Retina (tissue), 1 donor: ENCODE measurements at regions not wholly inside any gene's neighbourhood (a gene's known extent, or its start where the extent isn't known, plus 50 kb on each side); places are given as distances from the start of the nearest gene placed in this dataset.
"Not testable (repeated sequence)": the region's sequence is repeated elsewhere in the genome, so short reads cannot be mapped to it uniquely, and the experiment has no call there.

Experiments
- DNase-seq: peaks from one replicate; pipeline ENCODE4 v3.0.0-alpha.2; 2016

DNA sequence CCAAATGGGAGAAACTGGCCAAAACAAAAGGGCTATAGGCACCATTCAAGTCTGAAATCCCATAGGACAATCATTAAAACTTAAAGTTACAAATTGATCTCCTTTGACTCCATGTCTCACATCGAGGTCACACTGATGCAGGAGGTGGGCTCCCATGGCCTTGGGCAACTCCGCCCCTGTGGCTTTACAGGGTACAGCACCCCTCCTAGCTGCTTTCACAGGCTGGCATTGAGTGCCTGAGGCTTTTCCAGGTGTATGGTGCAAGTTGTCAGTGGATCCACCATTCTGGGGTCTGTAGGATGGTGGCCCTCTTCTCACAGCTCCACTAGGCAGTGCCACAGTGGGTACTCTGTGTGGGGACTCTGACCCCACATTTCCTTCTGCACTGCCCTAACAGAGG, 662.1 kb downstream of the XPNPEP1 start:
- no peak for DNase-seq

DNA sequence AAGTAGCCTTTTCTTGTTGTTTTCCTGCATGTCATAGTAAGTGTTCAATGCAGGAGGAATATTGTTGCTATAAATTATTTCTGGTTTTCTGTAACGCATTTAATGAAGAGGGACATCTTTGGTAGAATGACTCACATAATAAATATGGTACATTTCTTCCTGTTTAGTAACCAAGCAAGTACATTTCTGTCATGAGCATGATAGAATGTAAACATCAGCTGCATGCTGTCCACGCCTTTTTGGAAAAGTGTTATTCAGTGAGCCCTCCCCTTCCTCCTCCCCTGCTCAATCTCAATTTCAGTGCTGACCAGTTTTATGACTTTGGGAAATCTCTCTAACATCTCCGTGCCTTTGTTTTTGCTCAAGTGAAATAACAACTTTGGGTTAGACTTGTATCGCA, 664.0 kb downstream of the XPNPEP1 start:
- DNase-seq = no peak

DNA sequence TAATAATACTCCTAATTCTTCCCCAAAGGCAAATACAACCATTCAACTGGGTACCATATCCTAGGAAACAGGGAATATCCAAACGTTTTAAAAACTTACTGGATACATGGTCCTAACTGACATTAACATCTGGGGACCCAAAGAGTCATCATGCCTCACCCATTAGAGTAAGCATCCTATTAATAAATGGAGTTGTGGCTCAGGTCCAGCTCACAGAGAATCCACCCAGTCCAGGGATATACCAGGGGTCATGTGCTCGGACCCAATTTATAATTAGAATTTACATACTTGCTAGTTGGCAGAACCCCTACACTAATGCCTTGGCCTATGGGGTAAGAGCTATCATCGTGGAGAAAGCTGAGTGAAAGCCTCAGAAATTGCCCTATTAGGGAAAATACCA, 670.0 kb downstream of the XPNPEP1 start:
- no peak for DNase-seq

DNA sequence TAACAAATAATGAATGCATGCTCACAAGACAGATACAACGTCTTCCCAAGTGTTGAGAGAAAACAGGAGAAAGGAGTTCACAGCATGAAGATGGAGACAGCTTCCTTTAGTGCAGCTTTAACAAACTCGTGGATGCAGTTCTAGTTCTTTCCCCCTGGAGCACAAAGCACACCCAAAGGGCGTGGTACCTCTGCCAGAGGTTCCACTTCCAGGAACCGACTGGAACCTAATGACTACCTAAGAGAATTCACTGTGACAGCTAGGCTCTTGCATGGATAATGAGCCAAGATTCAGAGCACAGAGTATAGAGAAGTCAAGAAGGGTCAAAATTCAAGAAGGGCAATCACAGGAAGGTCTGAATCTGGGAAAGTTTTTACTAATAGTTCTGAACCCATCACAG, 673.2 kb downstream of the XPNPEP1 start:
- no peak for DNase-seq

DNA sequence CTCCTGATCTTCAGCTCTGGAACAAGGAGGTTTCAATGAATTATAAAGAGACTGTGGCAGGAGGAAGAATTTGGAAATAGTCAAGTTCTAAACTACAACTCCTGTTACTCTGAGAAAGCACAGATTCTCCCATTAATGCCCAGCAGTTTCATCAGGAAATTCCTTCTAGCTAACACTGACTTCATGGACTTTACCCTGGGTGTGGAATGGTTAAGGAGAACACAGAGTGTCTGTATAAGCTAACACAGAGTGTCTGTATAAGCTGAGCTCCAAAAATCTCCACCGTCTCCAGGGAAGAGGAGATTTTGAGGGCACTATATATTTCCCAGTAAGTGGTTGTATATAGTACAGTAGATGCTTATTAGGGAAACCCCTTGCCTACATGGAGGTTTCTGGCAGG, 675.5 kb downstream of the XPNPEP1 start:
- DNase-seq = no peak

DNA sequence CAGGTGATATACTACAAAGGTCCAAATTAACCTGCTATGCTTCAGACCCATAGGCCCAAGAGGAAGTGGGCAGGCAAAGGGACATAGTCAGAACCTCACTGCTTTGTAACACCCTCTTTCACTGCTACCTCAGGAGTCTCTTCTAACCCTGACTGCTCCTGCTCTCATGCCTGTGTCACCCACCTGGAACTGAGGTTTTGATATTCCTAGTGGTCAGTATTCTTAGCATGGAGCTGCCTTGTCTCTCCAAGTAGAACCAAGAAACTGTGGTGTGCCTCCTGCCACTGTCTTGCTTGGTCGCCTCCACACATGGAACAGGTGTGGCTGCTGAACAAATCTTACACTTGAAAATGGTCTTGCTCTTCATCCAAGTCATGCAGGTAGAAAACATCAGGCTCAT, 677.5 kb downstream of the XPNPEP1 start:
- DNase-seq = no peak

DNA sequence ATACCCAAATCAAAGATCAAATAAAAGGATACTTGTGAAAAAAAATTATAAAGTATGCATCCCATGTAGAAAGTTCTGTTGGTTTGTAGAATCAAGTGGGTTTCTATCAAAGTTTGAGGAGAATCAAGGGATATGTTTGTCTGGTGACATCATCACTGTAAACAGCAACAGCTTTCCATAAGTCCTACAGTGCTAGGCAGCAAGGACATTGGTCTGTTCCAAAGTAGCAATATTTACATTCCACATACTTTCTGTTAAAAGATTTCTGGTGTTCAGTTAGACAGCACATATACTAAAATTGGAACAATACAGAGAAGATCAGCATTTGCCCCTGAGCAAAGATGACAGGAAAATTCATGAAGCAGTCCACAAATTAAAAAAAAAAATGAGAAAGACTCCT, 683.9 kb downstream of the XPNPEP1 start:
- no peak for DNase-seq

DNA sequence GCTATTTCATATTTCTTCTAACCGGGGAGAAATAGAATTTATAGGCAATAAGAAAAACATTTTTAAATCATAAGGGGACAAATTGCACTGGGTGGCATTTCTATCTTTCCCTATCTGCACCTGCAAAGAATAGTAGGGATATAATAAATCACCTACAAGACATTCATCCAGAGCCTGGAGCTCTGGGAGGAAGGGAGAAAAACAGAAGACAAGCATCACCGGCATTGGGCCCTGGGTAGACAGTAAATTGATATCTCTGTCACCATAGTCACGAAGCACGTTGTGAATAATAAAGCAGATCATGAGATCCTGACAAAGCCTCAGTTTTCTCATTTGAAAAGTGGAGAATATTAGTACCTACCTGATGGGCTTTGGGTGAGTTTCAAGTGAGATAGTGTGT, 685.6 kb downstream of the XPNPEP1 start:
- no peak for DNase-seq

DNA sequence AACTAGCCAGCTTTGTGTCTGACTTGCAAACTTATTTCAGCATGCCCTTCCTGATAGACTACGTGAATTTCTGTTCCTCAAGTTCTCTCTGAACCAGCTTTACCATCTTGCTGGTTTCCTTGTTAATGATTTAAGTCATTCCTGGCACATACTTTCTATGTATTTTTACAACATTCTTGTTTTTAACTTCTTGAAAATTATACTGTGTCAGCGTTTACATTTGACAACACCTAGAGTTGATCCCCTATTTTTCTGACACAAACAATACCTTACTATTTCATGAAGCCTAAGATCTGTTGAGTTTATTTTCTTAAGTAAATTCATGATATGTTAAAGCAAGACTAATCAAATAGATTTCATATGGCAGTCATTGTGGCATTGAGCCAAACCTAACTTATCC, 686.3 kb downstream of the XPNPEP1 start:
- DNase-seq = no peak

DNA sequence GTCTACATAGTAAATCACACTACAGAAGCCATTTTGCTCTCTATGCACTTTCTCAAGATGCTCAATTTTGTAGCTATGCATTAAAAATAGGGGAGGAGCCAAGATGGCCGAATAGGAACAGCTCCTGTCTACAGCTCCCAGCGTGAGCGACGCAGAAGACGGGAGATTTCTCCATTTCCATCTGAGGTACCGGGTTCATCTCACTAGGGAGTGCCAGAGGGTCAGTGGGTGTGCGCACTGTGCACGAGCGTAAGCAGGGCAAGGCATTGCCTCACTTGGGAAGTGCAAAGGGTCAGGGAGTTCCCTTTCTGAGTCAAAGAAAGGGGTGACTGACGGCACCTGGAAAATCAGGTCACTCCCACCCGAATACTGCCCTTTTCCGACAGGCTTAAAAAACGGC, 699.8 kb downstream of the XPNPEP1 start:
- DNase-seq = not testable (repeated sequence)

DNA sequence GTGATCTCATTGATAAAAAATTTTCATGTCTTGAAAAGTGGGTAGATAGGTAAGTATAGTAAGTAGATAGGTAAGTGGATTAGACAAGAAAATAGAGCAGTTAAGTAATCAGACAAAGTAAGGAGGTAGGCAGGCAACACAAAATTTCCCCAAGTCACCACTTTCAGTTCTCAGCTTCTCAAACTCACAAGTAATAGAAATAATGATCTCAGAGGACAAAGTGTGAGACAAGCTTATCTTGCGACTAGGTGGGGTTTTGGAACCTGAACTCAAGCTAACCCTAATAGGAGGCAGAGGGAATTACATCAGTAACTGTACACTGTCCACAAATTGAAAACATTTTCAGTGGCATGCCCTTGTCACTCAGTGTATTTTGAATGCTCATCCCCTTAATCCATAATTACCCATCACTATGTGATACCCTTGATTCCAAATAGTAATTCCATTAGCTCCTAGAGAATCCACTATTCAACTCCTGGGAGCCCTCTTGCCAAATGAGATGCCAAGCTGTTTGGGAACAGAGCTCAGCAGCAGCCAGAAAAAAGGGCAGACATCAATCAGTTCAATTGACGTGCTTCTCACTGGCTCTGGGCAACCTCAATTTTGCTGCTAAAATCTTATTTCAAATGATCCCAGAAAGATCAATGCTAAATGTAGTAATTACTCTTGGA, 703.2 kb downstream of the XPNPEP1 start:
- DNase-seq = no peak

DNA sequence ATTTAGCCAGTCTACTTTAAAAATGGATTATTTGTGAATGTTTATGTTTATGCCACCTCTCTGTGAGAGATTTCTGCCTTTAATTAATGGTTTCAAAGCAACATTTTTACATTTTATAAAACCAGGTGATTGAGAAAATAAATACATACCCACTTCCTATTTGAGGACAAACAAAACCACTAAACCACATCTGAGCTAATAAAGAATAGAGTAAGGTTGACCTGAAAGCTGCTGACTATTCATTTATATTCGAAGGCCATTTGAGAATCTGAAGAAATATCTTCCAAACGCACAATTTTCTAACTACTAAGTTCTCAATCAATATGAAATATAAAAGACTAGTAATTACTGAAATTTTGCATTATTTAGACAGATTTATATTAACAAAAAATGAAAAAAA, 705.1 kb downstream of the XPNPEP1 start:
- DNase-seq = no peak

DNA sequence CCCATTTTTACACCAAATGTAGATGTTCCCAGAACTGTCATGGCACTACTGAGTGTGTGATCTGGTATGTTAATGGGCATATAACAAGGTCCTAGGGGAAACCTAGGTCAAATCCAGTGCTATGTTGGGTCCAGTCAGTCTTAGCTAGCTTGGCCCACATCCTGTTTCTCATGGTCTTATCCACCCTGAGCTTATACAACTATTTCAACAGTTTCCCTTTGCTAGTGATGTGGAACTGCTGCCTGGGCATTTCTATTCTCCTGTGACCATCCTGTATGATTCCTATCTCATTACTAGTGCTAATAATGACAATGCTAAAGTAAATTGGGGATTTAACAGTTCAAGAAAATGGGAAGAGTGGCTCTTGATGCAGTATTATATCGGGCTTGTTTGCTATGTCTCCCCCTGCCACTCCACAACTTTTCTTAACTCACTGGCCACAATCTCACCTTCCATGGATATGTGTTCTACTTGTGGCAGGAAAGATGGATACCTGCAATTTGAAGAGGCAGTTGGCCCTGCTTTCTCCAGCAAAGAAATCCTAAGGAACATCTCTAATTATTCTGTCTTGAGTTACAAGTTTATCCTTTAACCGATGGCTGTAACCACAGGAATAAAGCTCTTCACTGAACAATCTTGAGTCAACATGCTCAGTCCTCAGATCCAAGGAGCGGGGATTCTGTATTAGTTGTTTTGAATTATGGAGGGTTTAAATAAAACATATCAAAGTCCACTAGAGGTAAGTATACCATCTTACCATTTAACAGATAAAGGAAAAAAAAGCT, 707.8 kb downstream of the XPNPEP1 start:
- no peak for DNase-seq

DNA sequence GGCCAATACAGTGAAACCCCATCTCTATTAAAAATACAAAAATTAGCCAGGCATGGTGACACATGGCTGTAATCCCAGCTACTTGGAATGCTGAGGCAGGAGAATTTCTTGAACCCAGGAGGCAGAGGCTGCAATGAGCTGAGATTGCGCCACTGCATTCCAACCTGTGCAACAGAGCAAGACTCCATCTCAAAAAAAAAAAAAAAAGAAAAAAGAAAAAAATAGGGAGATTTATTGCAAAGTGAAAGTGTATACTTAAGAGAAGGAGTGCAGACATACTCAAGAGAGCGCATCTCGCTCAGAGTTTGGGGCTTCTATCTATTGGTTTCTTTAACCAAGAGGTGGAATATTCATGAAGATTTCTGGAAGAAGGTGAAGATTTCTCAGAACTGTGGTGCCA, 708.4 kb downstream of the XPNPEP1 start:
- not testable (repeated sequence) for DNase-seq

DNA sequence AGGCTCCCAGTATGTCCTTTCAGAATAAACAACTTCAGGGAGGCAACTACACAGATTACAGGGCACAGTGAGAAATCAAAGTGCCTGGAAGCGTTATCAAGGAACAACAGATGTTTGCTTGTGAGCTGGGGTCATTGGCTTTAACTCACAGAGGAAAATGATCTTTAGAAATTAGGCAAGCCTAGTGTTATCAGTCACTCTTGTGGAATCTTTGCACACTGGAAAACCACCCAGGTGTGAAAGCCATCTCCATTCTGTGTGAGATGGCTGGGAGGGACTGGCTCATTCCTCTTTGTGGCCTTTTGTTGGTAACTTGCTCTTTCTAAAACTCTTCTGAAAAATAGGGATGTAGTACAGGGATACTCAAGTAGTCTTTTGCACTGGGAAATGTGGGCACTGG, 716.0 kb downstream of the XPNPEP1 start:
- no peak for DNase-seq

DNA sequence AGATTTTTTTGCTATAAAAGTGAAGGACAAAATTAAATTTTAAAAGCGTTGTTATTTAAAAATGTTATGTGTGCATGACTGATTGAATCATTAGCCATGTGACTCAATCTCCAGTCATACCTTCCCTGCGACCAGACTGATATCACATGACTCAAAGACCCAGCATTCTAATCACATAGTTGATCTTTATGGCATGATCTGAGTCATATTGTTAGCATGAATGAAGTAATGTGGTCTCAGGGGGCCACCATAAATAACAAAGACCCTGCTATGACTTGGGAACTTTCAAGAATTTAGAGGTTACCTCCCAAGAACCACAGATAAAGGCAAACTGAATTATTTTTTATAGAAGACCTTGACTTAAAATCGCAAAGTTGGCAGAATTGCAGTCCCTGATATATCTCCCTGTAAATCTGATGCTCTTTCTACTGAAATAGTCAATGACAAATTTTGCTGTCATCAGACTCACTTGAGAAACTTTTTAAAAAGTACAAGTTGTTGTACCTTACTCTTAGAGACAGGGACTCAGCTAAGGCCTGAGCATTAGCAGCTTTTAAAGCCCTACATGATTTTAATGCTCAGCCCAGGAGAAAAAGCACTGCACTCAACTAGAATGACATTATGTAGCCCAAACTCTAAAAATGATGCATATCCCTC, 717.3 kb downstream of the XPNPEP1 start:
- no peak for DNase-seq

DNA sequence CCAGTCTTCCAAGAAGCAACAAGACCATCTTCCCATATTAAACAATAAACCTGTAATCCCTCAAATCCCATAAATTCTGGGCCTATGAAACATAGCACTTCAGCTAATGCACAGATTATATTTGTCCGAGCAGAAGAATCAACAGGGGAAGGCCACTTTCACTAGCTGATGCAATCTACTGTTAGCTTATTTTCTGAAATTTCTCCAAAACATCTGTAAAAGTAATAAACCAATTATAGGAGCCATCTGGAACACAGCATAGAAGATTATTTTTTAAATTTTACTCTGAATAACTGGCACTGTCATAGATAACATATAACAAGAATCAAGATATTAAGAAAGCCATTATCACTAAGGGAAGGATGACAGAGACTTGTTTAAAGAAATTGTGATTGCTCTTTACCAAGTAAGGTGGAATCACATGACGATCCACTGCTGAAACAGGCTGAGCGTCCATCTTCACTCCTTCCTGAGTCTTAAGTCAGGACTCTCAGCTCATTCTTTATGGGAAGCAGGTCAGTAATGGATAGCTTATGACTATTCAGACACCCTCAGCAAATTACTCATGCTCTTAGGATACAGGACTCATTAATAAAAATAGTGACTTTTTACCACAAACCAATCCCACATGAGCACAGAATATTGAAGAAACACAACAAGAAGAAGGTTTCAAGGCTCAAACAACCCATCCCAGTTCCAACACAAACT, 719.5 kb downstream of the XPNPEP1 start:
- DNase-seq = no peak

DNA sequence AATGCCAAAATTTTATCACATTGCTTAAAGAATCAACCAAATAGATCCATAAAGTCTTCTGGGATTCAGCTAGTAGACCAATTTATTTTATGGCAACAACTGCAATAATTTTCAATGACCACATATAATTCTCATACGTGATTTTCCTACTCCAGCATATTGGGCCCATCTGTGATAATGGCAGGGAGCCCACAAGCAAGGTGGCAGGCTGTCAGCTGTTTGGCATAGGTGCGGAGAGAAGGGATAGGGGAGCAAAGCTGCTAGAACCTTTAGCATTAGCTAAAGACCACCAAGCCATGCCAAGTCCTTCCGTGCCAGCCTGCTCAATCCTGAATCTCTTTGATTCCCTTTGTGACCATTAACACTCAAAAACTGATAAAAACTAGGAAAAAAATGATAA, 721.2 kb downstream of the XPNPEP1 start:
- no peak for DNase-seq

DNA sequence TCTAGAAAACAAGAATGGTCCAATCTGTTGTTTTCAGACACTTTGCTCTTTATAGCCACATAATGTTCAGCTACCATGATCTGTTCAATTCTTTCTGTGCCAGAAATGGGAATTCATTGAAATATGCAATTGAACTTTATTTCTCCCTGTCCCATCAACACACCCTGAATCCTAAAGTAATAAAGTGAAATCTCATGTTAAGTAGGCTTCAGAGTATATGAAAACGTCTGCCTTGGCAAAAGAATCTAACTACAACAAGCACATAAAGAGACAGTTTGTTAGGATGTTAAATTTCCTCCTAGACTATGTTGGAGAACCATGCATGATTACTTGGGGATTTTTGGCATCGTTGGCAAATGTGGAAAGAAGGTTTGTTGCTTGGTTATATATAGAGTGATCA, 722.7 kb downstream of the XPNPEP1 start:
- no peak for DNase-seq

DNA sequence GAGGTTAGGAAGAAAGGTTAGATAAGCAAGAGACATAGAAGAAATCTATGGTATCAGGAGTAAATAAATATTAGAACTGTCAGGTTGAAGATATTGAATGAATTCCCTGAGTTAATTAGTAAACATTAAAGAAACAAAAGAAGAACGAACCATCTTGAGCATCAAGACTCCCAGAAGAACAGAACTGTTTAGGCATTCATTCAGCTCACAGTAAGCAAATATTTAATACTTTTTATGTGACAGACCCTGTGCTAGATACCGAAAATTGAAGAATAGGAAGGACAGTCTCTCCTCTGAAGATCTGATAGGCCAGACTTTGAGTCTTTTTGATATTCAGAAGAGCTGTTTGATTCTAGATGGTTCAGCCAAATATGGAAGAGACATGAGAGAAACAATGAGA, 731.5 kb downstream of the XPNPEP1 start:
- DNase-seq = no peak

DNA sequence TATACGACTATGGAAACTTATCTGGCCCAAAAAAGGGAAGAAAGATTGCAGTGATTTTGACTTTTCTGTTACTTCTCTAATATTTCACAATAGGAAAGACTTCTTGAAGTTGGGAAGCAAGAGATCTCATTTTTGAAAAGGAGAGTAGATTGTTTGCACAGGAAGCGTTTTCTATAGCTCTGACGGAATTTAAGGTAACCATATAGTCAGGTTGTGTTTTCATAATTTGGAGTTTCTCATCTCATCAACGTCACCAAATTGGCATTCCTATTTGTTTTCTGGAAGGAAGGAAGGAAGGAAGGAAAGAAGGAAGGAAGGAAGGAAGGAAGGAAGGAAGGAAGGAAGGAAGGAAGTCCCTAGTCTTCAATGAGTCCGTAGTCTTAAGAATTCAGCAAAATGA, 732.0 kb downstream of the XPNPEP1 start:
- DNase-seq = no peak

DNA sequence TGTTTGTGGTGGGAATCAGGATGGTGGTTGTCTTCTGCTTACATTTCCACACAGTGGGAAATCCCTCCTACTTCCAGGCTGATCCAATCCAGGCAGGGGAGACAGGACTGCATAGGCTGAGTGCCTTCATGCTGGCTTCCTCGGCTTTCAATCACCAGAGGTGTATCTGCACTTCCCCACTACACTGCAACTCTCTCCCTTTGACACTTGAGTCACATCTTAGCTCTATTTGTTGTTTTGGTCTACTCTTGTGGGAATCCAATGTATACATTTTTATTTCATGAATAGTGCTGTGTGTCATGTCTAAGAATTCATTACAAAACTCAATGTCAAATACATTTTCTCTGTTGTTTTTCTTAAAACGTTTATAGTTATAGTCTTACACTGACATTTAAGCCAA, 735.6 kb downstream of the XPNPEP1 start:
- no peak for DNase-seq

DNA sequence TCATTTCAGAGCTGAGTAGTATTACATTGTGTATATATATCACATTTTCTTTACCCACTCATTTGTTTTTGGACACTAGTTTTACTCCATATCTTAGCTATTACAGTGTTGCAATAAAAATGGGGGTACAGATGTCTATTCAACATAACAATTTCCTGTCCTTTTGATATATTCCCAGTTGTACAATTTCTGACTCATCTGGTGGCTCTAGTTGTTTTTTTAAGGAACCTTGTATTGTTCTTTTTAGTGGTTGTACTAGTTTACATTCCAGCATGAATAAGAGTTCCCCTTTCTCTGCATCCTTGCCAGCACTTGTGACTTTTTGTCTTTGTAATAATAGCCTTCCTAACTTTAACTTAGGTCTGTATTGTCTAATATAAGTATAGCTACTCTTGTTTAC, 739.9 kb downstream of the XPNPEP1 start:
- no peak for DNase-seq

DNA sequence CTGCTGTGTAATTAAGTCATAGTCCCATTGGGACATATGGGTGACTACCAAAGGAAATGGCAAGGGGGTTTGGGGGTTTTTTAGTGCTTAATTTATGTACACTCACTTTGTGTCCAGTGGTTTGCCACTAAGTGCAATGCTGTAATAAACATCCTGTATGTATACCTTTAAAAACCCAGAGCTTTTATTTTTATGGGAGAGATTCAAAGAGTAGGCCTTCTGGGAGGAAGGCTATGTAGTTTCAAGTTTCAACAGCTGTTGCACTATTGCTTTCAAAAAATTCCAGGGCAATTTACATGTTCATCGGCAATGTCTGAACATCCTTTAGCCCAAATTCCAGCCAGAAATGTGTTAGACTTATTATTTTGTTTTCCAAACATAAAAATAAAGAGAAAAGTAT, 744.7 kb downstream of the XPNPEP1 start:
- no peak for DNase-seq
